Hepatocyte (in vitro differentiated cells): ENCODE measurements at regions not wholly inside any gene's neighbourhood (a gene's known extent, or its start where the extent isn't known, plus 50 kb on each side); places are given as distances from the start of the nearest gene placed in this dataset.

Experiments
- DNase-seq: peaks from one replicate; pipeline ENCODE4 v3.0.0-alpha.2; 2016; ENCODE audit warnings: low spot score
- H2AFZ ChIP-seq: fragments of 200-600 bp; sonication (generic); 2 replicates; pipeline ENCODE4 v1.6.0; 2016; ENCODE audit warnings: antibody characterized with exemption, mild to moderate bottlenecking
- H3K27ac ChIP-seq: fragments of 200-600 bp; sonication (generic); 2 replicates; pipeline ENCODE4 v1.5.1; 2016; ENCODE audit warnings: mild to moderate bottlenecking
- H3K27me3 ChIP-seq: fragments of 200-600 bp; sonication (generic); 2 replicates; pipeline ENCODE4 v1.6.1; 2016
- H3K36me3 ChIP-seq: fragments of 200-600 bp; sonication (generic); replicated peaks from 2 replicates; pipeline ENCODE4 v1.5.1; 2016; ENCODE audit warnings: low read depth; ENCODE audit not compliant: insufficient read depth
- H3K4me1 ChIP-seq: fragments of 200-600 bp; sonication (generic); 2 replicates; pipeline ENCODE4 v1.5.1; 2016; ENCODE audit warnings: mild to moderate bottlenecking, moderate library complexity; ENCODE audit not compliant: insufficient read depth
- H3K4me2 ChIP-seq: fragments of 200-600 bp; sonication (generic); 2 replicates; pipeline ENCODE4 v1.6.0; 2016
- H3K4me3 ChIP-seq: fragments of 200-600 bp; sonication (generic); 2 replicates; pipeline ENCODE4 v1.5.1; 2016; ENCODE audit warnings: mild to moderate bottlenecking
- H3K79me2 ChIP-seq: fragments of 200-600 bp; sonication (generic); 2 replicates; pipeline ENCODE4 v1.6.0; 2017; ENCODE audit warnings: mild to moderate bottlenecking
- H3K9me2 ChIP-seq: fragments of 200-600 bp; sonication (generic); replicated peaks from 2 replicates; pipeline ENCODE4 v1.6.0; 2017; ENCODE audit warnings: mild to moderate bottlenecking; ENCODE audit not compliant: insufficient read depth
- H3K9me3 ChIP-seq: fragments of 200-600 bp; sonication (generic); 2 replicates; pipeline ENCODE4 v1.5.1; 2016; ENCODE audit warnings: low read depth, mild to moderate bottlenecking
- H4K20me1 ChIP-seq: fragments of 200-600 bp; sonication (generic); 2 replicates; pipeline ENCODE4 v1.6.0; 2016; ENCODE audit warnings: mild to moderate bottlenecking; ENCODE audit not compliant: insufficient read depth, poor library complexity, severe bottlenecking
- CTCF ChIP-seq: fragments of 200-600 bp; sonication (generic); IDR thresholded peaks from 2 replicates; pipeline ENCODE4 v1.5.1; 2016; ENCODE audit warnings: antibody characterized with exemption, mild to moderate bottlenecking; ENCODE audit not compliant: poor library complexity
- EZH2 ChIP-seq: fragments of 200-600 bp; sonication (generic); IDR thresholded peaks from 2 replicates; pipeline ENCODE4 v1.6.1; 2016; ENCODE audit warnings: antibody characterized with exemption, mild to moderate bottlenecking, borderline replicate concordance
- EZH2phosphoT487 ChIP-seq: fragments of 200-600 bp; sonication (generic); IDR thresholded peaks from one replicate; pipeline ENCODE4 v1.6.1; 2018; ENCODE audit warnings: antibody characterized with exemption, mild to moderate bottlenecking, low read depth, moderate library complexity; ENCODE audit not compliant: unreplicated experiment, severe bottlenecking
- WGBS: methylation state at CpG from one replicate; pipeline ENCODE4 v1.1.6; 2016; ENCODE audit warnings: low lambda C conversion rate; ENCODE audit errors: missing lambda C conversion rate; 5-methylcytosine and 5-hydroxymethylcytosine counted together

GRCh38 chr9:78438780-78439179, 141.9 kb downstream of the PSAT1 start:
- no peak for DNase-seq

GRCh38 chr9:78439190-78439865, 142.4 kb downstream of the PSAT1 start:
- Histone ChIP-seq H3K36me3 (no peaks in the 10 kb centered on the region), H2AFZ (no peak overlapping the region), H3K9me2 (no peaks in the 10 kb centered on the region), H3K9me3 (no peaks in the 10 kb centered on the region), H3K27ac (no peak overlapping the region), H3K4me1 (peaks cover 5% of the 10 kb centered on the region), H4K20me1 (no peaks in the 10 kb centered on the region), H3K27me3 (no peaks in the 10 kb centered on the region), H3K79me2 (no peaks in the 10 kb centered on the region), H3K4me3 (no peak overlapping the region), H3K4me2 (peak overlapping the region; percentile 71)
- 11% methylated on average over 23 of the region's 23 CpGs for WGBS
- peak; percentile 92 for DNase-seq
- peak; percentile 98 for TF ChIP-seq CTCF
- no peak for TF ChIP-seq EZH2

More at GRCh38 chr9:78438780-78439179, 141.9 kb downstream of the PSAT1 start:
- WGBS: 48% methylated on average over 9 of the region's 9 CpGs
- Histone ChIP-seq H4K20me1 (no peaks in the 10 kb centered on the region), H2AFZ (no peak overlapping the region), H3K9me2 (no peaks in the 10 kb centered on the region), H3K4me3 (no peak overlapping the region), H3K4me1 (peaks cover 5% of the 10 kb centered on the region), H3K9me3 (no peaks in the 10 kb centered on the region), H3K36me3 (no peaks in the 10 kb centered on the region), H3K79me2 (no peaks in the 10 kb centered on the region), H3K27me3 (no peaks in the 10 kb centered on the region), H3K4me2 (peak overlapping the region; percentile 71), H3K27ac (no peak overlapping the region)
- TF ChIP-seq CTCF (no peak), EZH2phosphoT487 (no peak), EZH2 (no peak)

- Histone ChIP-seq H3K9me2 (no peaks in the 10 kb centered on the region), H3K4me2 (no peak overlapping the region), H4K20me1 (no peaks in the 10 kb centered on the region), H3K36me3 (no peaks in the 10 kb centered on the region), H3K27ac (no peak overlapping the region), H3K4me3 (no peak overlapping the region), H3K9me3 (no peaks in the 10 kb centered on the region), H3K4me1 (peaks cover 5% of the 10 kb centered on the region), H2AFZ (no peak overlapping the region), H3K27me3 (no peaks in the 10 kb centered on the region), H3K79me2 (no peaks in the 10 kb centered on the region)
- DNase-seq: no peak
- no peak for TF ChIP-seq EZH2
- no peak for TF ChIP-seq EZH2phosphoT487
- TF ChIP-seq CTCF: no peak
- 66% methylated on average over 10 of the region's 10 CpGs for WGBS
Observed at GRCh38 chr9:78439866-78440830, 143.2 kb downstream of the PSAT1 start.
